ENCODE measurements at regions not wholly inside any gene's neighbourhood (a gene's known extent, or its start where the extent isn't known, plus 50 kb on each side); places are given as distances from the start of the nearest gene placed in this dataset.

GRCh38 chr2:116211719-116212118 lies 1602.8 kb upstream of the DDX18 start:
- no peaks in the 10 kb centered on the region for H3K36me3 ChIP-seq
- ATAC-seq (ENCODE audit: insufficient number of reproducible peaks, low FRiP score, low read depth) (no peak), DNase-seq (ENCODE audit: low spot score) (no peak)
- no peak overlapping the region for H3K27ac ChIP-seq
- TF ChIP-seq CTCF (IDR thresholded peaks at IDR 0.05): no peak
- no peaks in the 10 kb centered on the region for H3K9me3 ChIP-seq
- H3K27me3 ChIP-seq (replicated peaks; ENCODE audit: insufficient read depth): no peaks in the 10 kb centered on the region
- no peaks in the 10 kb centered on the region for H3K4me1 ChIP-seq (ENCODE audit: control insufficient read depth in 1 of 2, low read depth in 2 of 2)
- no peak overlapping the region for H3K4me3 ChIP-seq

GRCh38 chr2:116222793-116223192 lies 1591.7 kb upstream of the DDX18 start:
- no peak for TF ChIP-seq CTCF (IDR thresholded peaks at IDR 0.05)
- DNase-seq (ENCODE audit: low spot score) (no peak), ATAC-seq (ENCODE audit: insufficient number of reproducible peaks, low FRiP score, low read depth) (no peak)
- H3K36me3 ChIP-seq: no peaks in the 10 kb centered on the region
- H3K4me3 ChIP-seq: no peak overlapping the region
- no peaks in the 10 kb centered on the region for H3K27me3 ChIP-seq (replicated peaks; ENCODE audit: insufficient read depth)
- no peaks in the 10 kb centered on the region for H3K9me3 ChIP-seq
- H3K4me1 ChIP-seq (ENCODE audit: control insufficient read depth in 1 of 2, low read depth in 2 of 2): no peaks in the 10 kb centered on the region
- H3K27ac ChIP-seq: no peak overlapping the region

GRCh38 chr2:116223912-116224311 lies 1590.6 kb upstream of the DDX18 start:
- Histone ChIP-seq H3K27me3 (replicated peaks; ENCODE audit: insufficient read depth) (no peaks in the 10 kb centered on the region), H3K4me1 (ENCODE audit: control insufficient read depth in 1 of 2, low read depth in 2 of 2) (no peaks in the 10 kb centered on the region), H3K36me3 (no peaks in the 10 kb centered on the region), H3K27ac (no peak overlapping the region), H3K4me3 (no peak overlapping the region), H3K9me3 (no peaks in the 10 kb centered on the region)
- TF ChIP-seq CTCF (IDR thresholded peaks at IDR 0.05): no peak
- no peak for DNase-seq (ENCODE audit: low spot score)
- no peak for ATAC-seq (ENCODE audit: insufficient number of reproducible peaks, low FRiP score, low read depth)

GRCh38 chr2:116224610-116225009 lies 1589.9 kb upstream of the DDX18 start:
- no peaks in the 10 kb centered on the region for H3K4me1 ChIP-seq (ENCODE audit: control insufficient read depth in 1 of 2, low read depth in 2 of 2)
- H3K9me3 ChIP-seq: no peaks in the 10 kb centered on the region
- DNase-seq (ENCODE audit: low spot score): no peak
- TF ChIP-seq CTCF (IDR thresholded peaks at IDR 0.05): no peak
- no peaks in the 10 kb centered on the region for H3K36me3 ChIP-seq
- no peak overlapping the region for H3K27ac ChIP-seq
- H3K4me3 ChIP-seq: no peak overlapping the region
- ATAC-seq (ENCODE audit: insufficient number of reproducible peaks, low FRiP score, low read depth): no peak
- H3K27me3 ChIP-seq (replicated peaks; ENCODE audit: insufficient read depth): no peaks in the 10 kb centered on the region

GRCh38 chr2:116238511-116238910 lies 1576.0 kb upstream of the DDX18 start:
- Histone ChIP-seq H3K27me3 (replicated peaks; ENCODE audit: insufficient read depth) (no peaks in the 10 kb centered on the region), H3K27ac (no peak overlapping the region), H3K36me3 (no peaks in the 10 kb centered on the region), H3K9me3 (no peaks in the 10 kb centered on the region), H3K4me1 (ENCODE audit: control insufficient read depth in 1 of 2, low read depth in 2 of 2) (no peaks in the 10 kb centered on the region), H3K4me3 (no peak overlapping the region)
- no peak for DNase-seq (ENCODE audit: low spot score)
- TF ChIP-seq CTCF (IDR thresholded peaks at IDR 0.05): no peak
- ATAC-seq (ENCODE audit: insufficient number of reproducible peaks, low FRiP score, low read depth): no peak

All from thoracic aorta (tissue), 2 donors.